ENCODE measurements at regions not wholly inside any gene's neighbourhood (a gene's known extent, or its start where the extent isn't known, plus 50 kb on each side); places are given as distances from the start of the nearest gene placed in this dataset.

DNA sequence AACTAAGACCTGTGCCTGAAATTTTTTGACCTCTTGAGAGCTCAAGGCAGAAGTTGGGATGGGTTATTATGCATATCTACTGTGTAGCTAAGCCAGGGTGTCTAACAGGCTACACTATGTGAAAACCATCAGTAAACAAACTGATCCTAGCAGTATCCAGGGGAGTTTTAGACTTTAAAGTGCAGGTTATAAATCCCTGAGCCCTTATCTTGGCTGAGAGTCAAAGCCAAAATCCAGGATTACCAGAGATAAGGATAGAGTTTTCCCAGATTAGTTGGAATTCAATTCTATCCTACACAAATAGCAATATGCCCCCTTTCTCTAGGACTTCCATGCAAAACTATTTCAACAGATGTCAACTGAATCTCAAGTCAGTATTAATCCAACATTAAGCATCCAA, 1229.7 kb downstream of the GRIK2 start:
- DNase-seq (ENCODE audit: low read depth, low spot score) = no peak
- no peak for FAIRE-seq
- H3K9ac ChIP-seq (replicated peaks; ENCODE audit: extremely low read depth, insufficient read depth, low read length) = no peak overlapping the region

DNA sequence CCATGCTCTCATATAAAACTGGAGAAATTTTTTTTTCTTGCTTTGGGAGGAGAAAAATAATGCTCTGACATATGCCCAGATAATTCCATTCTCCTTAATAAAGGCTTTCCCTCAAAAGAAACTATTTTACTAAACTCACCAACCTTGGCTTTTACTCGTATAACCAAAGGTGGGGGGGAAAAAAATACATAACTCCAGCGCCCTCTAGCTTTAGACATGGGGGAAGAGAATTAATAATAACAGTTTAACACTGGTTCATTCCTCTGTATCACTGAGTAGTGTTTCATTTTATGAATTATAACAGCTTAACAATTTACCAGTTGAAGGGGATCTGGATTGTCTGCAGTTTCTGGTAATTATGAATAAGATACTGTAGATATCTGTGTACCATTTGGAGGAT, 1226.1 kb downstream of the GRIK2 start:
- Histone ChIP-seq H3K4me3 (replicated peaks in 1 of 3; ENCODE audit: insufficient read depth in 1 of 3, low read depth in 1 of 3, low read length in 3 of 3) (no peak overlapping the region), H4K20me1 (replicated peaks; ENCODE audit: control insufficient read depth, extremely low read depth, insufficient read depth, low read length) (no peaks in the 10 kb centered on the region), H3K9ac (replicated peaks; ENCODE audit: extremely low read depth, insufficient read depth, low read length) (no peak overlapping the region), H3K36me3 (ENCODE audit: control insufficient read depth in 2 of 2, extremely low read depth in 1 of 2, insufficient read depth in 2 of 2, low read length in 2 of 2) (no peaks in the 10 kb centered on the region), H3K27ac (ENCODE audit: insufficient read depth, low read depth, low read length) (no peak overlapping the region), H2AFZ (ENCODE audit: low read depth, low read length) (no peak overlapping the region), H3K4me1 (ENCODE audit: control insufficient read depth, extremely low read depth, insufficient read depth, low read length) (no peaks in the 10 kb centered on the region), H3K27me3 (ENCODE audit: control insufficient read depth in 2 of 2, insufficient read depth in 2 of 2, low read length in 2 of 2) (no peaks in the 10 kb centered on the region), H3K4me2 (ENCODE audit: insufficient read depth, low read length) (no peak overlapping the region), H3K79me2 (ENCODE audit: control insufficient read depth, insufficient read depth, low read length) (no peaks in the 10 kb centered on the region), H3K9me1 (replicated peaks; ENCODE audit: control insufficient read depth, extremely low read depth, insufficient read depth, low read length) (no peaks in the 10 kb centered on the region), H3K9me3 (replicated peaks; ENCODE audit: control insufficient read depth, insufficient read depth, low read length) (no peaks in the 10 kb centered on the region)
- POLR2A ChIA-PET = no interaction called here
- DNase-seq (ENCODE audit: low read depth, low spot score) = no peak
- no TSS peak for BruUV-seq (replicated peaks)
- intact Hi-C loops (cut with micrococcal nuclease) (no loop called here), dilution Hi-C loops (cut with MboI; ENCODE audit: extremely low pct_ligation_motif_present, low sequenced_read_pairs) (no loop called here)
- no peak for TF ChIP-seq POLR2AphosphoS5 (IDR thresholded peaks at IDR 0.05; ENCODE audit: insufficient read depth, low read depth, low read length)
- TF ChIP-seq POLR2A (IDR thresholded peaks at IDR 0.05; ENCODE audit: low read depth, low read length) = no peak
- TF ChIP-seq, protein P1, sequence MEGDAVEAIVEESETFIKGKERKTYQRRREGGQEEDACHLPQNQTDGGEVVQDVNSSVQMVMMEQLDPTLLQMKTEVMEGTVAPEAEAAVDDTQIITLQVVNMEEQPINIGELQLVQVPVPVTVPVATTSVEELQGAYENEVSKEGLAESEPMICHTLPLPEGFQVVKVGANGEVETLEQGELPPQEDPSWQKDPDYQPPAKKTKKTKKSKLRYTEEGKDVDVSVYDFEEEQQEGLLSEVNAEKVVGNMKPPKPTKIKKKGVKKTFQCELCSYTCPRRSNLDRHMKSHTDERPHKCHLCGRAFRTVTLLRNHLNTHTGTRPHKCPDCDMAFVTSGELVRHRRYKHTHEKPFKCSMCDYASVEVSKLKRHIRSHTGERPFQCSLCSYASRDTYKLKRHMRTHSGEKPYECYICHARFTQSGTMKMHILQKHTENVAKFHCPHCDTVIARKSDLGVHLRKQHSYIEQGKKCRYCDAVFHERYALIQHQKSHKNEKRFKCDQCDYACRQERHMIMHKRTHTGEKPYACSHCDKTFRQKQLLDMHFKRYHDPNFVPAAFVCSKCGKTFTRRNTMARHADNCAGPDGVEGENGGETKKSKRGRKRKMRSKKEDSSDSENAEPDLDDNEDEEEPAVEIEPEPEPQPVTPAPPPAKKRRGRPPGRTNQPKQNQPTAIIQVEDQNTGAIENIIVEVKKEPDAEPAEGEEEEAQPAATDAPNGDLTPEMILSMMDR (IDR thresholded peaks at IDR 0.05; ENCODE audit: extremely low read depth in 1 of 2, insufficient read depth in 1 of 2, low read depth in 1 of 2, low read length in 2 of 2) = no peak
- no peak for TF ChIP-seq GATA2 (IDR thresholded peaks at IDR 0.05; ENCODE audit: insufficient read depth, insufficient read length, low read depth, low read length)
- no peak for TF ChIP-seq FOS (IDR thresholded peaks at IDR 0.05; ENCODE audit: borderline replicate concordance, insufficient read depth, low read length)
- no peak for TF ChIP-seq EZH2 (IDR thresholded peaks at IDR 0.05; ENCODE audit: borderline replicate concordance, low read depth, low read length, severe bottlenecking)
- no peak for TF ChIP-seq MYC (IDR thresholded peaks at IDR 0.05; ENCODE audit: low read depth, low read length)
- TF ChIP-seq JUN (IDR thresholded peaks at IDR 0.05; ENCODE audit: borderline replicate concordance, insufficient read depth, insufficient read length, low read depth) = no peak
- TF ChIP-seq, protein P2, sequence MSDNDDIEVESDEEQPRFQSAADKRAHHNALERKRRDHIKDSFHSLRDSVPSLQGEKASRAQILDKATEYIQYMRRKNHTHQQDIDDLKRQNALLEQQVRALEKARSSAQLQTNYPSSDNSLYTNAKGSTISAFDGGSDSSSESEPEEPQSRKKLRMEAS (IDR thresholded peaks at IDR 0.05; ENCODE audit: insufficient read depth, insufficient read length) = no peak
- FAIRE-seq = no peak
- CTCF ChIA-PET = no interaction called here

More for the DNA sequence above, 1229.7 kb downstream of the GRIK2 start:
- ChIA-PET POLR2A (no interaction called here), CTCF (no interaction called here)
- Histone ChIP-seq H3K4me1 (ENCODE audit: control insufficient read depth, extremely low read depth, insufficient read depth, low read length) (no peaks in the 10 kb centered on the region), H3K9me1 (replicated peaks; ENCODE audit: control insufficient read depth, extremely low read depth, insufficient read depth, low read length) (no peaks in the 10 kb centered on the region), H3K27ac (ENCODE audit: insufficient read depth, low read depth, low read length) (no peak overlapping the region), H3K9me3 (replicated peaks; ENCODE audit: control insufficient read depth, insufficient read depth, low read length) (no peaks in the 10 kb centered on the region), H3K4me3 (replicated peaks in 1 of 3; ENCODE audit: insufficient read depth in 1 of 3, low read depth in 1 of 3, low read length in 3 of 3) (no peak overlapping the region), H3K27me3 (ENCODE audit: control insufficient read depth in 2 of 2, insufficient read depth in 2 of 2, low read length in 2 of 2) (no peaks in the 10 kb centered on the region), H4K20me1 (replicated peaks; ENCODE audit: control insufficient read depth, extremely low read depth, insufficient read depth, low read length) (no peaks in the 10 kb centered on the region), H3K36me3 (ENCODE audit: control insufficient read depth in 2 of 2, extremely low read depth in 1 of 2, insufficient read depth in 2 of 2, low read length in 2 of 2) (no peaks in the 10 kb centered on the region), H3K4me2 (ENCODE audit: insufficient read depth, low read length) (no peak overlapping the region), H3K79me2 (ENCODE audit: control insufficient read depth, insufficient read depth, low read length) (no peaks in the 10 kb centered on the region), H2AFZ (ENCODE audit: low read depth, low read length) (no peak overlapping the region)
- no TSS peak for BruUV-seq (replicated peaks)
- intact Hi-C loops (cut with micrococcal nuclease) = no loop called here
- TF ChIP-seq FOS (IDR thresholded peaks at IDR 0.05; ENCODE audit: borderline replicate concordance, insufficient read depth, low read length) (no peak), POLR2AphosphoS5 (IDR thresholded peaks at IDR 0.05; ENCODE audit: insufficient read depth, low read depth, low read length) (no peak), JUN (IDR thresholded peaks at IDR 0.05; ENCODE audit: borderline replicate concordance, insufficient read depth, insufficient read length, low read depth) (no peak)
- dilution Hi-C loops (cut with MboI; ENCODE audit: extremely low pct_ligation_motif_present, low sequenced_read_pairs) = no loop called here

Data from endothelial cell of umbilical vein (primary cell).